ENCODE measurements at regions not wholly inside any gene's neighbourhood (a gene's known extent, or its start where the extent isn't known, plus 50 kb on each side); places are given as distances from the start of the nearest gene placed in this dataset.

DNA sequence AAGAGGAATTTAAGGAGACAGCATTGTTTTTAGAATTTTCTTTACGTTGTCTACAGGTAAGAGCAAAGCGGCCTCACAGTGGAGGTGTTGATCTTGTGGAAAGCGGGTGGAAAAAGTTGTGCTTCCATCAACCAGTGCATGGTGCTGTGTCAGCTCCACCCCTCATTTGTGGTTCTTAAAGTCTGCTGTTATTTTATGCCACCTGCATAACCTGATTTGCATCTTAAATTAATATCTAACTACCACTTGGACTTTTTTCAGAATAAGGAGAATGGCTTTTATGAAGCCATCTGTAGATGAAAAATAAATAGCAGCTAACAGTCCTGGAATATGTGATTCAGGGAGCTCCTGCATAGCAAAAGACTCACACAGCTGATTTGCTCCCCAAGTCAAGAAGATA lies 135.1 kb downstream of the SNAPC1 start:
- Histone ChIP-seq H3K18ac (ENCODE audit: low read depth, low read length) (no peak overlapping the region), H3K23ac (ENCODE audit: low read depth, low read length) (no peak overlapping the region), H2AK9ac (replicated peaks; ENCODE audit: low read depth, low read length, poor library complexity) (no peak overlapping the region), H3K27me3 (ENCODE audit: control insufficient read depth, insufficient read depth, low read length) (peaks cover 20% of the 10 kb centered on the region), H3K79me1 (ENCODE audit: low read depth in 1 of 2, low read length in 2 of 2) (no peaks in the 10 kb centered on the region), H2BK5ac (ENCODE audit: low read depth, low read length, poor library complexity, severe bottlenecking) (no peak overlapping the region), H3K9me1 (ENCODE audit: insufficient read depth, low read length) (no peaks in the 10 kb centered on the region), H4K91ac (ENCODE audit: insufficient read depth, low read depth, low read length) (no peak overlapping the region), H2BK120ac (ENCODE audit: low read depth, low read length) (no peak overlapping the region), H2BK20ac (ENCODE audit: low read depth, low read length) (no peak overlapping the region), H3K14ac (replicated peaks; ENCODE audit: low read depth, low read length) (no peak overlapping the region), H3K4me1 (ENCODE audit: control insufficient read depth, insufficient read depth, low read length) (no peaks in the 10 kb centered on the region), H3K36me3 (ENCODE audit: control insufficient read depth, insufficient read depth, low read length) (no peaks in the 10 kb centered on the region), H3K27ac (ENCODE audit: insufficient read depth, low read length) (no peak overlapping the region), H3K9ac (ENCODE audit: low read depth, low read length) (no peak overlapping the region), H2AK5ac (ENCODE audit: low read depth, low read length) (no peak overlapping the region), H2AFZ (replicated peaks; ENCODE audit: low read length, poor library complexity) (no peak overlapping the region), H3K4me2 (ENCODE audit: low read depth, low read length) (no peak overlapping the region), H3K9me3 (ENCODE audit: control insufficient read depth, insufficient read depth, low read length) (no peaks in the 10 kb centered on the region), H3K4me3 (ENCODE audit: insufficient read depth, low read depth, low read length) (no peak overlapping the region), H4K5ac (ENCODE audit: low read depth, low read length) (no peak overlapping the region), H3K56ac (ENCODE audit: extremely low read depth, insufficient read depth, low read length) (no peak overlapping the region), H4K20me1 (ENCODE audit: insufficient read depth, low read length) (no peaks in the 10 kb centered on the region), H4K8ac (ENCODE audit: low read depth in 2 of 2, low read length in 2 of 2) (no peak overlapping the region), H3K4ac (ENCODE audit: low read depth, low read length) (no peak overlapping the region), H2BK15ac (ENCODE audit: low read depth, low read length) (no peak overlapping the region)
- WGBS, 2 experiments (ENCODE audit: extremely low coverage in 2 of 2, insufficient read length in 1 of 2), result no CpG with 5 or more reads among the region's 3 CpGs
- DNase-seq (no peak), ATAC-seq (ENCODE audit: low read depth) (no peak)
- POLR2A ChIA-PET (ENCODE audit: unreplicated experiment), result no interaction called here
- BruUV-seq (replicated peaks), result no TSS peak
- in situ Hi-C loops (cut with MboI; ENCODE audit: low sequenced_read_pairs), result no loop called here
- CTCF ChIA-PET, result no interaction called here
- intact Hi-C loops (cut with micrococcal nuclease), result no loop called here
- TF ChIP-seq, protein P1, sequence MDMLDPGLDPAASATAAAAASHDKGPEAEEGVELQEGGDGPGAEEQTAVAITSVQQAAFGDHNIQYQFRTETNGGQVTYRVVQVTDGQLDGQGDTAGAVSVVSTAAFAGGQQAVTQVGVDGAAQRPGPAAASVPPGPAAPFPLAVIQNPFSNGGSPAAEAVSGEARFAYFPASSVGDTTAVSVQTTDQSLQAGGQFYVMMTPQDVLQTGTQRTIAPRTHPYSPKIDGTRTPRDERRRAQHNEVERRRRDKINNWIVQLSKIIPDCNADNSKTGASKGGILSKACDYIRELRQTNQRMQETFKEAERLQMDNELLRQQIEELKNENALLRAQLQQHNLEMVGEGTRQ (IDR thresholded peaks at IDR 0.05; ENCODE audit: low read depth, low read length), result no peak
- TF ChIP-seq RFX5 (IDR thresholded peaks at IDR 0.05; ENCODE audit: low read depth, low read length), result no peak
- no peak for TF ChIP-seq RCOR1 (IDR thresholded peaks at IDR 0.05; ENCODE audit: insufficient replicate concordance, low read length)
- TF ChIP-seq SMC3 (IDR thresholded peaks at IDR 0.05; ENCODE audit: low read depth, low read length), result no peak
- dilution Hi-C loops (cut with HindIII; ENCODE audit: low sequenced_read_pairs, unreplicated experiment), result no loop called here

Data from IMR-90 (cell line).